OCI-LY3 (cell line): ENCODE measurements at regions not wholly inside any gene's neighbourhood (a gene's known extent, or its start where the extent isn't known, plus 50 kb on each side); places are given as distances from the start of the nearest gene placed in this dataset.

ENCODE experiments used
- CTCF ChIP-seq: fragments of 200-600, 300-600 bp; sonication (generic); IDR thresholded peaks from 2 replicates; pipeline ENCODE4 v1.5.1; 2014; ENCODE audit warnings: antibody characterized with exemption, low read length, low read depth
- EZH2phosphoT487 ChIP-seq: fragments of 200-600 bp; shearing (Covaris generic); IDR thresholded peaks from 2 replicates; pipeline ENCODE4 v1.6.1; 2018; ENCODE audit warnings: antibody characterized with exemption, mixed run types, low read depth

GRCh38 chr18:7476386-7476785 lies 90.7 kb upstream of the PTPRM start:
- TF ChIP-seq CTCF = no peak
- TF ChIP-seq EZH2phosphoT487 = no peak
